Adrenal gland (tissue), 9 donors: ENCODE measurements at regions not wholly inside any gene's neighbourhood (a gene's known extent, or its start where the extent isn't known, plus 50 kb on each side); places are given as distances from the start of the nearest gene placed in this dataset.
"Not testable (repeated sequence)": the region's sequence is repeated elsewhere in the genome, so short reads cannot be mapped to it uniquely, and the experiment has no call there.

Experiments
- DNase-seq, 7 donors: peaks; one replicate each; pipeline ENCODE4 v3.0.0-alpha.2; 2019 to 2020
- H3K27ac ChIP-seq, 5 donors: fragments of 200-600 bp; sonication (generic) in 4 of 5; 1 replicate in 3 of 5; 2 replicates in 2 of 5; pipeline versions ENCODE4 v1.5.1 to v1.8.0; 2016 to 2020; ENCODE audit warnings: mild to moderate bottlenecking in 1 of 5
- H3K27me3 ChIP-seq: fragments of 200-600 bp; 2 replicates; pipeline ENCODE4 v1.8.0; 2021
- H3K36me3 ChIP-seq, 2 donors: fragments of 200-600 bp; replicated peaks in 1 of 2; 1 replicate in 1 of 2; 2 replicates in 1 of 2; pipeline versions ENCODE4 v1.5.1 to v1.8.0; 2018 to 2022
- H3K4me1 ChIP-seq, 2 donors: fragments of 200-600 bp; replicated peaks in 1 of 2; 1 replicate in 1 of 2; 2 replicates in 1 of 2; pipeline versions ENCODE4 v1.5.1 to v1.8.0; 2018 to 2021
- H3K4me3 ChIP-seq, 4 donors: fragments of 200-600 bp; sonication (generic) in 3 of 4; one replicate each; pipeline ENCODE4 v1.5.1; 2016 to 2018
- H3K9me3 ChIP-seq, 3 donors: fragments of 200-600 bp; sonication (generic) in 1 of 3; replicated peaks in 1 of 3; 1 replicate in 2 of 3; 2 replicates in 1 of 3; pipeline versions ENCODE4 v1.5.1 to v1.8.0; 2016 to 2021
- POLR2A ChIP-seq, 2 donors: fragments of 450-650 bp; IDR thresholded peaks; one replicate each; pipeline ENCODE4 v1.6.1; 2017; ENCODE audit warnings: antibody characterized with exemption in 2 of 2, mild to moderate bottlenecking in 2 of 2, moderate library complexity in 1 of 2
- WGBS, 4 donors: extraction: QIAGEN DNeasy Blood & Tissue Kit in 2 of 4; methylation state at CpG; one replicate each; pipeline versions ENCODE4 v1.1.5 to v1.1.7; 2013 to 2017; 5-methylcytosine and 5-hydroxymethylcytosine counted together
- intact Hi-C, 2 donors: fragments of 100-400 bp; cut with DNase I; formaldehyde crosslinking; loops; one replicate each; pipeline versions ENCODE4 v1.14.1 to v1.15.0; 2022 to 2023
- TF ChIP-seq, protein P1 (sequence below), 6 experiments: fragments of 450-650 bp in 4 of 6; fragments of 200-600 bp in 2 of 6; sonication (generic) in 1 of 6; IDR thresholded peaks; 1 replicate in 5 of 6; 2 replicates in 1 of 6; pipeline versions ENCODE4 v1.5.1 to v1.8.0; 2016 to 2021; ENCODE audit warnings: antibody characterized with exemption in 6 of 6, mild to moderate bottlenecking in 2 of 6, moderate library complexity in 1 of 6
- donor health status: healthy with polysubstance abuse.
- donor health status: Bipolar disorder and iron deficiency.
- donor health status: DM: yes; HTN: yes; CAD: no.
- donor health status: DM: no; HTN: no; CAD: no.
- donor health status: DM: no; HTN: no; CAD: no.

DNA sequence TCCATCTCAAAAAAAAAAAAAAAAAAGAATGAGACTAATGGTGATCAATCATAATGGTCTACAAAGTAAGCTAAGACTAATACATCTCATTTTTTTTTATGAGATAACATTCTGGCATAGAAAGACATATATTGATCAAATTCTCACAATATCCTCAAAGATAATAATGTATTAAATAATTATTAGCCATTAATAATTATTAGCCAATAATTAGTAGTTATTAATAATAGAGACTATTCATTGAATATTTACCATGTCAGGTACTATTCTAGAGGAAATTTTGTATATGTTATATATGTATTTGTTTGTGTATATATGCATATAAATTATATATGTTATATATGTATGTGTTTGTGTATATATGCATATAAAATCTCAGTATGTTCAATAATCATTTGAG, 137.7 kb upstream of the PTBP2 start:
- Histone ChIP-seq H3K4me1 (no peaks in the 10 kb centered on the region), H3K27ac (no peak overlapping the region), H3K4me3 (no peak overlapping the region), H3K27me3 (no peaks in the 10 kb centered on the region), H3K36me3 (no peaks in the 10 kb centered on the region), H3K9me3 (no peaks in the 10 kb centered on the region)
- TF ChIP-seq, protein P1, sequence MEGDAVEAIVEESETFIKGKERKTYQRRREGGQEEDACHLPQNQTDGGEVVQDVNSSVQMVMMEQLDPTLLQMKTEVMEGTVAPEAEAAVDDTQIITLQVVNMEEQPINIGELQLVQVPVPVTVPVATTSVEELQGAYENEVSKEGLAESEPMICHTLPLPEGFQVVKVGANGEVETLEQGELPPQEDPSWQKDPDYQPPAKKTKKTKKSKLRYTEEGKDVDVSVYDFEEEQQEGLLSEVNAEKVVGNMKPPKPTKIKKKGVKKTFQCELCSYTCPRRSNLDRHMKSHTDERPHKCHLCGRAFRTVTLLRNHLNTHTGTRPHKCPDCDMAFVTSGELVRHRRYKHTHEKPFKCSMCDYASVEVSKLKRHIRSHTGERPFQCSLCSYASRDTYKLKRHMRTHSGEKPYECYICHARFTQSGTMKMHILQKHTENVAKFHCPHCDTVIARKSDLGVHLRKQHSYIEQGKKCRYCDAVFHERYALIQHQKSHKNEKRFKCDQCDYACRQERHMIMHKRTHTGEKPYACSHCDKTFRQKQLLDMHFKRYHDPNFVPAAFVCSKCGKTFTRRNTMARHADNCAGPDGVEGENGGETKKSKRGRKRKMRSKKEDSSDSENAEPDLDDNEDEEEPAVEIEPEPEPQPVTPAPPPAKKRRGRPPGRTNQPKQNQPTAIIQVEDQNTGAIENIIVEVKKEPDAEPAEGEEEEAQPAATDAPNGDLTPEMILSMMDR (IDR thresholded peaks at IDR 0.05) = no peak
- no peak for TF ChIP-seq POLR2A (IDR thresholded peaks at IDR 0.05)
- no peak for DNase-seq
- intact Hi-C loops = no loop called here

DNA sequence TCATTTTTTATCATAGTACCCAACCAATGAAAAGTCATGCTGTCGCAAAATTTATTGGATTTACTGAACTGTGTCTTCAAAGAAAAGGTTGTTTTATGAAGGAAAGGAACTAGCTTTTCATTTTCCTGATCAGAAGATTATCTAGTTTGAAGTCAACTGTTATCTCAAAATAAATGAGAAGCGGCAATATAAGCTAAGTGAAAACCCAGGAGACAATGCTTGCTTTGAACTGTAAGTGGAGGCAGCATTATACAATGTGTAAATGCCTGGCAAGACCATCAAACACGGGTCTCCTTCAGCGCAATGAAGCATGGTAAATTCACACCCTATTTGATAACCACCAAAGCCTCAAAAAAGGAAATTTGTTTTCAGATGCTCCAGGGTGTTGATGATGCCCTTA, 134.4 kb upstream of the PTBP2 start:
- Histone ChIP-seq H3K4me3 (no peak overlapping the region), H3K36me3 (no peaks in the 10 kb centered on the region), H3K4me1 (no peaks in the 10 kb centered on the region), H3K27me3 (no peaks in the 10 kb centered on the region), H3K9me3 (no peaks in the 10 kb centered on the region), H3K27ac (no peak overlapping the region)
- DNase-seq = no peak
- intact Hi-C loops = no loop called here
- WGBS, 4 donors = 73 to 84% (median 80%) methylated on average over 4 of the region's 4 CpGs
- no peak for TF ChIP-seq POLR2A (IDR thresholded peaks at IDR 0.05)
- TF ChIP-seq, protein P1 (IDR thresholded peaks at IDR 0.05) = no peak

DNA sequence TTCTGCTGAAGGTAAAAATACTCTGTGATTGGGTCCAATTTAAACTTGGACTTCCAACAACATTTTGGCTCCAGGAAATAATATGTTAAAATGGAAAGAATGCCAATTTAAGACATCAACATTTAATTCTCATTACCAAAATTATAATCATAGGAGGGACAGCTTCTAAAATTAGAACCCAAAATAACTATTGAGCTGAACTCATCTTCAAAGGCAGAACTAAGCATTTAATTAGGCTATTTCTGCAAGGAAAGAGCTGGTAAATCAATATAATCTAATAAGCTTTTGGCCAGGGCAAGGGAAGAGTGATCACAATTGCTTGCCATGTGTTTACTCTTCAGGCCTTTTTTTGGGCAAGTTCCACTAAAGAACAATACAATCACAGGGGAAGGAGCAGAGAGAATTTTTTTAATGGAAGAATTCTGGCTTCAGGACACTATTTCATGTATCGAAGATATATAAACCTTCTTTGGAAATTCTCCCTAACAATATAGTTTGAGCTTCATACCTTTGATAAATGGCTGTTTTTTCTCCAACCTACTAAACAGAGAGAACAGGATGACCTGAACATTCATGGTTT, 133.1 kb upstream of the PTBP2 start:
- H3K36me3 ChIP-seq = no peaks in the 10 kb centered on the region
- WGBS, 4 donors = 38 to 90% (median 66%) methylated on average over 1 of the region's 1 CpG
- intact Hi-C loops = no loop called here

DNA sequence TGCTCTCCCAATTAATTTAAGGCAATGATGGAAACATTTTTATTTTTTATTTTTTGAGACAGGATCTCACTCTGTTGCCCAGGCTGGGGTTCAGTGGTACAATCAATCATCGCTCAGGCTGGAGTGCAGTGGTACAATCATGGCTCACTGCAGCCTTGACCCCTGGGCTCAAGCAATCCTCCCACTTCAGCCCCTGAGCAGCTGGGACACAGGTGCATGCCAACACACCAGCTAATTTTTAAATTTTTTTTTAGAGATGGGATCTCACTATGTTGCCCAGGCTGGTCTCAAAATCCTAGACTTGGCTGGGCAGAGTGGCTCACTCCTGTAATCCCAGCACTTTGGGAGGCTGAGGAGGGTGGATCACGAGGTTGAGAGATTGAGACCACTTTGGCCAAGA, 126.1 kb upstream of the PTBP2 start:
- H3K36me3 ChIP-seq, intact Hi-C loops, H3K27ac ChIP-seq, H3K4me3 ChIP-seq, H3K9me3 ChIP-seq, H3K27me3 ChIP-seq, H3K4me1 ChIP-seq, DNase-seq: not testable (repeated sequence)
- WGBS, 4 donors = 81 to 90% (median 88%) methylated on average over 2 of the region's 2 CpGs

More for the DNA sequence above, 133.1 kb upstream of the PTBP2 start:
- Histone ChIP-seq H3K27me3 (no peaks in the 10 kb centered on the region), H3K9me3 (no peaks in the 10 kb centered on the region), H3K4me1 (no peaks in the 10 kb centered on the region), H3K4me3 (no peak overlapping the region), H3K27ac (no peak overlapping the region)
- no peak for DNase-seq
- TF ChIP-seq, protein P1 (IDR thresholded peaks at IDR 0.05) = no peak
- no peak for TF ChIP-seq POLR2A (IDR thresholded peaks at IDR 0.05)

DNA sequence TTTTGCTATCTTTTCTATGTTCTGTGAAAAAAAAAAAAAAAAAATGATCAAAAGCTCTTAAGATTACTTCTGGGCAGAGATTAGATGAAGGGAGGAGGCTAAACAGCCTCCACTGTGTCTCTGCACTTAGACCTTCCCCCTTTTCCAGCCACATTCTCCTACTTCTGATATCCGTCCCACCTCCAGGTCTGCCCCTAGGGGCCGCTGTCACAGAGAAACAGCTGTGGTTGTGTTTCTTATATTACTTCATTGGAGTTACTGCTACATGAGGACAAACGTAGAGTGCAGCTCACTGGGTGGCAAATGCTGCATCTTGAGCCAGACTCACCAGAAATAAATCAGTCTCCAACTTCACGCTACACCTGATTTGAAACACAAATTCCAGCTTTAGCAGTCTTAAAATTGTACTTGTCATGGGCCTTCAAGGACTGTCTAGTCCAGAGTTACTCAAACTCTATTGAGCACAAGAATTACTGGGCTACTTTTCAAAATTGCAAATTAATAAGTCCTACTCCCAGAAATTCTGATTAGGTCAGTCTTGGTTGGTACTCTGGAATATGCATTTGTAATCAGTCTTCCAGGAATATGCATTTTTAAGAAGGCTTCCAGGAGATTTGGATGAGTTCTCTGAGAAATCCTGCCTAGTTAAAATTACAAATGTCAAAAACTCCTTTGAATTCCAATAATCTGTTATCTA, 125.2 kb upstream of the PTBP2 start:
- no peak overlapping the region for H3K27ac ChIP-seq
- 57 to 63% (median 59%) methylated on average over 4 of the region's 4 CpGs for WGBS, 4 donors
- no peak overlapping the region for H3K4me3 ChIP-seq
- H3K36me3 ChIP-seq = no peaks in the 10 kb centered on the region
- no peaks in the 10 kb centered on the region for H3K27me3 ChIP-seq
- TF ChIP-seq, protein P1 (IDR thresholded peaks at IDR 0.05) = peak in 5 of 6 experiments; percentile 17 to 44 (median 26)
- TF ChIP-seq POLR2A (IDR thresholded peaks at IDR 0.05) = no peak
- DNase-seq = peak in 6 of 7 donors; percentile 23 to 54 (median 30)
- H3K9me3 ChIP-seq = no peaks in the 10 kb centered on the region
- H3K4me1 ChIP-seq = no peaks in the 10 kb centered on the region
- intact Hi-C loops = no loop called here
